ENCODE measurements at regions not wholly inside any gene's neighbourhood (a gene's known extent, or its start where the extent isn't known, plus 50 kb on each side); places are given as distances from the start of the nearest gene placed in this dataset.

DNA sequence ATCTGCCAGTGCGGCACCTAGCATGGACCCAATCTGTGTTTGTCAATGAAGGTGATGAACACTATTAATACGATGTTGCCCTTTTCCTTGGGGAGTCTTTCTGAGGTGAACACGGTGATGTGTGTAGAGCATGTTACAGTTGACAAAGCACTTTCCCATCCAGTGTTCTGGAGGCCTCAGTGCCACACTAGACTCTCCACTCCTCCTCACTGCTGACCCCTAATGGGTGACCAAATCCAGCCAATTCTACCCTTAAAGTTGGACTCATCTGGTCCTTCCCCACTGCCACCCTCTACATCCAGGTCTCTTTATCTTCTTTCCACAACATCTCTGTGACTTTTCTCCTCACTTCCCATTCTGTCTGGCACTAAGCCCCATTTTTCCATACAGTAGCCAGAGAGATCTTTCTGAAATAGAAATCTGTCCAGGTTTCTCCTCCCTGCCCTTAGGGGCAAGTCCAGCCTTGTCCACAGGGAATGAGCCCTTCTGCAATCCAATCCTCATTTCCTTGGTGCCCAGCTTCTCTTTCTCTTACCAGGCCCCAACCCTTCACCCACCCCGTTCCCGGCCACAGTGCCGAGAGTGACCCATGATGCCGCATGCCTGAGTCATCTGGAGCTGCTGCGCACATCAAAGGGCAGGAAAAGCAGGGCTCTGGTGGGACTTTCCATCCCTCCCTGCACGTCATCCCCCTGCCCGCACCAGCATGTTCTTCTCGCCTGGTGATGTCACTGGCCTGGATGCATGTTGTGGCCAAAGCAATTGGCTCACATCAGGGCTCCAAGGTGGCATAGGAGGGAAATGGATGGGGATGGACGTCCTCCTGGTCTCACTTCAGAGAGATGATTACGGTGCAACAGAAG is 64.2 kb downstream of the RASSF10 start:
- Mint-ChIP-seq H3K4me3 (no peak overlapping the region), H3K36me3 (no peaks in the 10 kb centered on the region), H3K27me3 (ENCODE audit: low read depth) (peaks cover 10% of the 10 kb centered on the region), H3K27ac (no peak overlapping the region), H3K4me1 (no peaks in the 10 kb centered on the region), H3K9me3 (no peaks in the 10 kb centered on the region; the same call in 1 of the 2 replicates)
- DNase-seq (ENCODE audit: low spot score), result no peak
- TF ChIP-seq, protein P1, sequence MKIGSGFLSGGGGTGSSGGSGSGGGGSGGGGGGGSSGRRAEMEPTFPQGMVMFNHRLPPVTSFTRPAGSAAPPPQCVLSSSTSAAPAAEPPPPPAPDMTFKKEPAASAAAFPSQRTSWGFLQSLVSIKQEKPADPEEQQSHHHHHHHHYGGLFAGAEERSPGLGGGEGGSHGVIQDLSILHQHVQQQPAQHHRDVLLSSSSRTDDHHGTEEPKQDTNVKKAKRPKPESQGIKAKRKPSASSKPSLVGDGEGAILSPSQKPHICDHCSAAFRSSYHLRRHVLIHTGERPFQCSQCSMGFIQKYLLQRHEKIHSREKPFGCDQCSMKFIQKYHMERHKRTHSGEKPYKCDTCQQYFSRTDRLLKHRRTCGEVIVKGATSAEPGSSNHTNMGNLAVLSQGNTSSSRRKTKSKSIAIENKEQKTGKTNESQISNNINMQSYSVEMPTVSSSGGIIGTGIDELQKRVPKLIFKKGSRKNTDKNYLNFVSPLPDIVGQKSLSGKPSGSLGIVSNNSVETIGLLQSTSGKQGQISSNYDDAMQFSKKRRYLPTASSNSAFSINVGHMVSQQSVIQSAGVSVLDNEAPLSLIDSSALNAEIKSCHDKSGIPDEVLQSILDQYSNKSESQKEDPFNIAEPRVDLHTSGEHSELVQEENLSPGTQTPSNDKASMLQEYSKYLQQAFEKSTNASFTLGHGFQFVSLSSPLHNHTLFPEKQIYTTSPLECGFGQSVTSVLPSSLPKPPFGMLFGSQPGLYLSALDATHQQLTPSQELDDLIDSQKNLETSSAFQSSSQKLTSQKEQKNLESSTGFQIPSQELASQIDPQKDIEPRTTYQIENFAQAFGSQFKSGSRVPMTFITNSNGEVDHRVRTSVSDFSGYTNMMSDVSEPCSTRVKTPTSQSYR (CRISPR knock-in tag; IDR thresholded peaks at IDR 0.05), result no peak
- TF ChIP-seq, protein P2, sequence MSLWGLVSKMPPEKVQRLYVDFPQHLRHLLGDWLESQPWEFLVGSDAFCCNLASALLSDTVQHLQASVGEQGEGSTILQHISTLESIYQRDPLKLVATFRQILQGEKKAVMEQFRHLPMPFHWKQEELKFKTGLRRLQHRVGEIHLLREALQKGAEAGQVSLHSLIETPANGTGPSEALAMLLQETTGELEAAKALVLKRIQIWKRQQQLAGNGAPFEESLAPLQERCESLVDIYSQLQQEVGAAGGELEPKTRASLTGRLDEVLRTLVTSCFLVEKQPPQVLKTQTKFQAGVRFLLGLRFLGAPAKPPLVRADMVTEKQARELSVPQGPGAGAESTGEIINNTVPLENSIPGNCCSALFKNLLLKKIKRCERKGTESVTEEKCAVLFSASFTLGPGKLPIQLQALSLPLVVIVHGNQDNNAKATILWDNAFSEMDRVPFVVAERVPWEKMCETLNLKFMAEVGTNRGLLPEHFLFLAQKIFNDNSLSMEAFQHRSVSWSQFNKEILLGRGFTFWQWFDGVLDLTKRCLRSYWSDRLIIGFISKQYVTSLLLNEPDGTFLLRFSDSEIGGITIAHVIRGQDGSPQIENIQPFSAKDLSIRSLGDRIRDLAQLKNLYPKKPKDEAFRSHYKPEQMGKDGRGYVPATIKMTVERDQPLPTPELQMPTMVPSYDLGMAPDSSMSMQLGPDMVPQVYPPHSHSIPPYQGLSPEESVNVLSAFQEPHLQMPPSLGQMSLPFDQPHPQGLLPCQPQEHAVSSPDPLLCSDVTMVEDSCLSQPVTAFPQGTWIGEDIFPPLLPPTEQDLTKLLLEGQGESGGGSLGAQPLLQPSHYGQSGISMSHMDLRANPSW (CRISPR knock-in tag; conservative IDR thresholded peaks at IDR 0.05; ENCODE audit: low read depth), result no peak
- no peak for TF ChIP-seq JUN (CRISPR knock-in tag; IDR thresholded peaks at IDR 0.05)
- TF ChIP-seq TP53 (CRISPR knock-in tag; IDR thresholded peaks at IDR 0.05), result no peak
- TF ChIP-seq CREM (CRISPR knock-in tag; IDR thresholded peaks at IDR 0.05), result no peak
- no peak for TF ChIP-seq SOX15 (CRISPR knock-in tag; IDR thresholded peaks at IDR 0.05)
- no peak for TF ChIP-seq GABPB1 (CRISPR knock-in tag; IDR thresholded peaks at IDR 0.05)
- no peak for TF ChIP-seq SP1 (CRISPR knock-in tag; conservative IDR thresholded peaks at IDR 0.05)
- no peak for TF ChIP-seq IRF2 (CRISPR knock-in tag; IDR thresholded peaks at IDR 0.05; ENCODE audit: borderline replicate concordance, low read depth)
- no peak for TF ChIP-seq CREB1 (CRISPR knock-in tag; IDR thresholded peaks at IDR 0.05)
- TF ChIP-seq, protein P3, sequence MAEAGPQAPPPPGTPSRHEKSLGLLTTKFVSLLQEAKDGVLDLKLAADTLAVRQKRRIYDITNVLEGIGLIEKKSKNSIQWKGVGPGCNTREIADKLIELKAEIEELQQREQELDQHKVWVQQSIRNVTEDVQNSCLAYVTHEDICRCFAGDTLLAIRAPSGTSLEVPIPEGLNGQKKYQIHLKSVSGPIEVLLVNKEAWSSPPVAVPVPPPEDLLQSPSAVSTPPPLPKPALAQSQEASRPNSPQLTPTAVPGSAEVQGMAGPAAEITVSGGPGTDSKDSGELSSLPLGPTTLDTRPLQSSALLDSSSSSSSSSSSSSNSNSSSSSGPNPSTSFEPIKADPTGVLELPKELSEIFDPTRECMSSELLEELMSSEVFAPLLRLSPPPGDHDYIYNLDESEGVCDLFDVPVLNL (CRISPR knock-in tag; IDR thresholded peaks at IDR 0.05; ENCODE audit: borderline replicate concordance, low read depth), result no peak
- no peak for TF ChIP-seq EMX1 (CRISPR knock-in tag; IDR thresholded peaks at IDR 0.05)
- no peak for TF ChIP-seq JAZF1 (CRISPR knock-in tag; IDR thresholded peaks at IDR 0.05)
- TF ChIP-seq, protein P4, sequence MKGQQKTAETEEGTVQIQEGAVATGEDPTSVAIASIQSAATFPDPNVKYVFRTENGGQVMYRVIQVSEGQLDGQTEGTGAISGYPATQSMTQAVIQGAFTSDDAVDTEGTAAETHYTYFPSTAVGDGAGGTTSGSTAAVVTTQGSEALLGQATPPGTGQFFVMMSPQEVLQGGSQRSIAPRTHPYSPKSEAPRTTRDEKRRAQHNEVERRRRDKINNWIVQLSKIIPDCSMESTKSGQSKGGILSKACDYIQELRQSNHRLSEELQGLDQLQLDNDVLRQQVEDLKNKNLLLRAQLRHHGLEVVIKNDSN (CRISPR knock-in tag; IDR thresholded peaks at IDR 0.05), result no peak
- TF ChIP-seq, protein P5, sequence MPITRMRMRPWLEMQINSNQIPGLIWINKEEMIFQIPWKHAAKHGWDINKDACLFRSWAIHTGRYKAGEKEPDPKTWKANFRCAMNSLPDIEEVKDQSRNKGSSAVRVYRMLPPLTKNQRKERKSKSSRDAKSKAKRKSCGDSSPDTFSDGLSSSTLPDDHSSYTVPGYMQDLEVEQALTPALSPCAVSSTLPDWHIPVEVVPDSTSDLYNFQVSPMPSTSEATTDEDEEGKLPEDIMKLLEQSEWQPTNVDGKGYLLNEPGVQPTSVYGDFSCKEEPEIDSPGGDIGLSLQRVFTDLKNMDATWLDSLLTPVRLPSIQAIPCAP (CRISPR knock-in tag; IDR thresholded peaks at IDR 0.05), result no peak
- no peak for TF ChIP-seq NFATC4 (CRISPR knock-in tag; IDR thresholded peaks at IDR 0.05)
- TF ChIP-seq, protein P6, sequence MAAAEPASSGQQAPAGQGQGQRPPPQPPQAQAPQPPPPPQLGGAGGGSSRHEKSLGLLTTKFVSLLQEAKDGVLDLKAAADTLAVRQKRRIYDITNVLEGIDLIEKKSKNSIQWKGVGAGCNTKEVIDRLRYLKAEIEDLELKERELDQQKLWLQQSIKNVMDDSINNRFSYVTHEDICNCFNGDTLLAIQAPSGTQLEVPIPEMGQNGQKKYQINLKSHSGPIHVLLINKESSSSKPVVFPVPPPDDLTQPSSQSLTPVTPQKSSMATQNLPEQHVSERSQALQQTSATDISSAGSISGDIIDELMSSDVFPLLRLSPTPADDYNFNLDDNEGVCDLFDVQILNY (CRISPR knock-in tag; IDR thresholded peaks at IDR 0.05), result no peak
- TF ChIP-seq ZNF396 (CRISPR knock-in tag; IDR thresholded peaks at IDR 0.05; ENCODE audit: borderline replicate concordance), result no peak
- TF ChIP-seq ESRRA (CRISPR knock-in tag; IDR thresholded peaks at IDR 0.05; ENCODE audit: borderline replicate concordance), result no peak
- ATAC-seq, result peak; percentile 28; the same call in 1 of the 2 replicates
- ChIA-PET CTCF (no interaction called here), POLR2A (no interaction called here)
